ENCODE measurements at regions not wholly inside any gene's neighbourhood (a gene's known extent, or its start where the extent isn't known, plus 50 kb on each side); places are given as distances from the start of the nearest gene placed in this dataset.

DNA sequence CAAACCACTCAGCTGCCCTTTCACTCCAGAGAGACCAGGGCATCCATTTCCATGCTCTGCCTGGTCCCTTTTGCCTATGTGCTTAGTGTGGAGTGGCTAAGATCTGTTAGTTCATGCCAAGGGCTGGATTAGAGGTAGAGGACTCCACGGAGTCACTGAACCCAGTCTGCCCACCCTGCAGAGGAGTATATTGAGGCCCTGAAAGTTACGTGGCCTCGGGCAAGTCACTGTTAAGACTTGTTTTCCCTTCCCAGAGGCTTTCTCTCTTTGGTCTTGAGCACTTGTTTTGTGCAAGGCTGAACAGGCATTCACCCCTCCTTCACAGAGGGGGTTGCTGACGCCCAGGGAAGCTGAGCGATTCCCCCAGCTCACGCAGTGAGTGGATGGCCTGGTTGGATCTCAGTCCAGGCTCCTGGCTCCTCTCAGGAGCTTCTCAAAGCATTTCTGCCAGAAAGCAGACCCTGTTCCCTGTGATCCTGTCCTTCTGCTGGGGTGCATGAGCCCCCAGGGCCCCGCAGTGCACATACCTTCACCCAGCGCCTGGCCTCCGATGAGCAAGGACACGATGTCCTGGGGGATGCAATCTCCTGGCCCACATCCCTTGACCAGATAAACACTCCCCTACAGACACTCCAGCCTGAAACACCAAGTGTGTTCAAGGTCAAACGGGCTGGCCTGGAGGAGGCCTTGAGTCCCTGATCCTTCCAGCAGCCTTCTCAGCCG is 153.4 kb upstream of the GSE1 start:
- TF ChIP-seq CTCF (IDR thresholded peaks at IDR 0.05) (no peak), POLR2AphosphoS5 (IDR thresholded peaks at IDR 0.05; ENCODE audit: low read depth, low read length) (no peak)
- TF ChIP-seq, protein P1, sequence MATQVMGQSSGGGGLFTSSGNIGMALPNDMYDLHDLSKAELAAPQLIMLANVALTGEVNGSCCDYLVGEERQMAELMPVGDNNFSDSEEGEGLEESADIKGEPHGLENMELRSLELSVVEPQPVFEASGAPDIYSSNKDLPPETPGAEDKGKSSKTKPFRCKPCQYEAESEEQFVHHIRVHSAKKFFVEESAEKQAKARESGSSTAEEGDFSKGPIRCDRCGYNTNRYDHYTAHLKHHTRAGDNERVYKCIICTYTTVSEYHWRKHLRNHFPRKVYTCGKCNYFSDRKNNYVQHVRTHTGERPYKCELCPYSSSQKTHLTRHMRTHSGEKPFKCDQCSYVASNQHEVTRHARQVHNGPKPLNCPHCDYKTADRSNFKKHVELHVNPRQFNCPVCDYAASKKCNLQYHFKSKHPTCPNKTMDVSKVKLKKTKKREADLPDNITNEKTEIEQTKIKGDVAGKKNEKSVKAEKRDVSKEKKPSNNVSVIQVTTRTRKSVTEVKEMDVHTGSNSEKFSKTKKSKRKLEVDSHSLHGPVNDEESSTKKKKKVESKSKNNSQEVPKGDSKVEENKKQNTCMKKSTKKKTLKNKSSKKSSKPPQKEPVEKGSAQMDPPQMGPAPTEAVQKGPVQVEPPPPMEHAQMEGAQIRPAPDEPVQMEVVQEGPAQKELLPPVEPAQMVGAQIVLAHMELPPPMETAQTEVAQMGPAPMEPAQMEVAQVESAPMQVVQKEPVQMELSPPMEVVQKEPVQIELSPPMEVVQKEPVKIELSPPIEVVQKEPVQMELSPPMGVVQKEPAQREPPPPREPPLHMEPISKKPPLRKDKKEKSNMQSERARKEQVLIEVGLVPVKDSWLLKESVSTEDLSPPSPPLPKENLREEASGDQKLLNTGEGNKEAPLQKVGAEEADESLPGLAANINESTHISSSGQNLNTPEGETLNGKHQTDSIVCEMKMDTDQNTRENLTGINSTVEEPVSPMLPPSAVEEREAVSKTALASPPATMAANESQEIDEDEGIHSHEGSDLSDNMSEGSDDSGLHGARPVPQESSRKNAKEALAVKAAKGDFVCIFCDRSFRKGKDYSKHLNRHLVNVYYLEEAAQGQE (IDR thresholded peaks at IDR 0.05; ENCODE audit: insufficient read depth in 1 of 2, low read depth in 2 of 2, low read length in 1 of 2), result no peak
